ENCODE measurements at regions not wholly inside any gene's neighbourhood (a gene's known extent, or its start where the extent isn't known, plus 50 kb on each side); places are given as distances from the start of the nearest gene placed in this dataset.

DNA sequence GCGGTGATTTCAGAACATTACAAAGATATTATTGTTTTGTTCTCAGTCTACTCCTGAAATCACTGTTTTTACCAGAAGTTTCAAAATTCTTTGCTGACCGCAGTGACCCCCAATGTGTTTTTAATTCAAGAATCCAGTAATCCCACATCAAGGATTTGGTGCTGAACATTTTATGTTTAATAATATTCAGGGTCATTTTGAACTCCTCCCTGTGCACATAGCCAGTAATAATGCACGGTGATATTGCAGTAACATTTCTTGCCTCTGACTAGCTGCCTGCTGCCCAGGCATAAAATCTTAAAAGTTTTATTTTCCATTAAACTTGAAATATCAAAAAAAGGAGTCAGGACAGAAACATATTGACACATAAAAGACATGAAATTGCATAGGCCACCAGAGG lies 443.4 kb upstream of the NCAM2 start:
- TF ChIP-seq, protein P1, sequence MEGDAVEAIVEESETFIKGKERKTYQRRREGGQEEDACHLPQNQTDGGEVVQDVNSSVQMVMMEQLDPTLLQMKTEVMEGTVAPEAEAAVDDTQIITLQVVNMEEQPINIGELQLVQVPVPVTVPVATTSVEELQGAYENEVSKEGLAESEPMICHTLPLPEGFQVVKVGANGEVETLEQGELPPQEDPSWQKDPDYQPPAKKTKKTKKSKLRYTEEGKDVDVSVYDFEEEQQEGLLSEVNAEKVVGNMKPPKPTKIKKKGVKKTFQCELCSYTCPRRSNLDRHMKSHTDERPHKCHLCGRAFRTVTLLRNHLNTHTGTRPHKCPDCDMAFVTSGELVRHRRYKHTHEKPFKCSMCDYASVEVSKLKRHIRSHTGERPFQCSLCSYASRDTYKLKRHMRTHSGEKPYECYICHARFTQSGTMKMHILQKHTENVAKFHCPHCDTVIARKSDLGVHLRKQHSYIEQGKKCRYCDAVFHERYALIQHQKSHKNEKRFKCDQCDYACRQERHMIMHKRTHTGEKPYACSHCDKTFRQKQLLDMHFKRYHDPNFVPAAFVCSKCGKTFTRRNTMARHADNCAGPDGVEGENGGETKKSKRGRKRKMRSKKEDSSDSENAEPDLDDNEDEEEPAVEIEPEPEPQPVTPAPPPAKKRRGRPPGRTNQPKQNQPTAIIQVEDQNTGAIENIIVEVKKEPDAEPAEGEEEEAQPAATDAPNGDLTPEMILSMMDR (conservative IDR thresholded peaks at IDR 0.05 in 1 of 2, IDR thresholded peaks at IDR 0.05 in 1 of 2; ENCODE audit: extremely low read depth in 1 of 2, insufficient read depth in 1 of 2, low read depth in 1 of 2, low read length in 2 of 2), result no peak
- no peak for TF ChIP-seq EZH2 (IDR thresholded peaks at IDR 0.05; ENCODE audit: borderline replicate concordance, low read length)

Measured in mammary epithelial cell (primary cell).